HCT116 (cell line): ENCODE measurements at regions not wholly inside any gene's neighbourhood (a gene's known extent, or its start where the extent isn't known, plus 50 kb on each side); places are given as distances from the start of the nearest gene placed in this dataset.

Experiments used
- ATAC-seq: fragments of 200-7000 bp; cut with Tn5 transposase; 2 replicates; pipeline ENCODE4 v1.9.1; 2020; ENCODE audit warnings: mild to moderate bottlenecking, moderate library complexity
- BruUV-seq: library from RNA; stranded (reverse); fragments of 400-500 nt; replicated peaks from 2 replicates; lab custom pipeline; 2021; lab: Mats Ljungman, UMichigan
- CTCF ChIA-PET: fragments of 300-600 bp; sonication (Branson Sonifier 250); formaldehyde crosslinking; loops from one replicate; lab custom pipeline; 2021; ENCODE audit warnings: antibody characterized with exemption; lab: Charles Lee
- POLR2A ChIA-PET: fragments of 300-600, 350-600 bp; sonication (Branson Sonifier 250); formaldehyde crosslinking; loops from one replicate; lab custom pipeline; 2021; ENCODE audit warnings: antibody characterized with exemption; lab: Charles Lee
- RAD21 ChIA-PET, 2 experiments: fragments of 300-600 bp; sonication (Branson Sonifier 250); formaldehyde crosslinking; loops; one replicate each; lab custom pipeline; 2023; ENCODE audit warnings: low total read pairs in 2 of 2; ENCODE audit not compliant: uncharacterized antibody in 2 of 2, unreplicated experiment in 2 of 2, low non-redundant PET in 1 of 2; lab: Charles Lee
- DNase-seq: peaks from one replicate; pipeline ENCODE4 v3.0.0-alpha.2; 2010; ENCODE audit warnings: low read depth, low spot score
- H2AFZ ChIP-seq: fragments of 200-600 bp; shearing (Covaris generic), sonication (generic); 2 replicates; pipeline ENCODE4 v1.6.1; 2017; ENCODE audit warnings: low read depth, mixed run types, mixed read lengths, antibody characterized with exemption, low read length; ENCODE audit not compliant: poor library complexity, severe bottlenecking
- H3K27ac ChIP-seq: 2 replicates; pipeline ENCODE4 v1.5.1; 2012; ENCODE audit warnings: low read depth, low read length
- H3K27me3 ChIP-seq: fragments of 200-600 bp; sonication (generic); 2 replicates; pipeline ENCODE4 v1.6.1; 2016; ENCODE audit warnings: mixed run types, low read length, mixed read lengths; ENCODE audit not compliant: insufficient read depth
- H3K36me3 ChIP-seq, 2 experiments: fragments of 200-500 bp in 1 of 2; fragments of 200-600 bp in 1 of 2; sonication (Bioruptor generic) in 1 of 2; sonication (generic) in 1 of 2; 2 replicates each; pipeline versions ENCODE4 v1.5.1 to v1.6.1; 2014 to 2016; ENCODE audit warnings: low read length in 2 of 2, inconsistent platforms in 1 of 2, mixed read lengths in 1 of 2, mixed run types in 1 of 2; ENCODE audit not compliant: insufficient read depth in 2 of 2, control insufficient read depth in 1 of 2
- H3K4me1 ChIP-seq, 2 experiments: fragments of 200-600 bp in 1 of 2; sonication (generic) in 1 of 2; 2 replicates each; pipeline versions ENCODE4 v1.5.1 to v1.6.1; 2012 to 2017; ENCODE audit warnings: low read length in 2 of 2, inconsistent platforms in 1 of 2, mild to moderate bottlenecking in 1 of 2, mixed read lengths in 1 of 2, mixed run types in 1 of 2, moderate library complexity in 1 of 2; ENCODE audit not compliant: insufficient read depth in 2 of 2, control insufficient read depth in 1 of 2
- H3K4me2 ChIP-seq: fragments of 200-600 bp; sonication (generic); 2 replicates; pipeline ENCODE4 v1.6.1; 2017; ENCODE audit warnings: mixed run types, low read length, mixed read lengths
- H3K4me3 ChIP-seq, 2 experiments: fragments of 200-600 bp in 1 of 2; sonication (generic) in 1 of 2; replicated peaks in 1 of 2; 2 replicates each; pipeline ENCODE4 v1.5.1; 2011 to 2016; ENCODE audit warnings: low read length in 2 of 2, control low read depth in 1 of 2, low read depth in 1 of 2, mild to moderate bottlenecking in 1 of 2, mixed read lengths in 1 of 2, mixed run types in 1 of 2
- H3K79me2 ChIP-seq: fragments of 200-600 bp; sonication (generic); 2 replicates; pipeline ENCODE4 v1.6.1; 2017; ENCODE audit warnings: mild to moderate bottlenecking, mixed run types, low read length, moderate library complexity, mixed read lengths; ENCODE audit not compliant: insufficient read depth
- H3K9ac ChIP-seq: fragments of 200-600 bp; sonication (generic); 2 replicates; pipeline ENCODE4 v1.6.1; 2016; ENCODE audit warnings: low read length, mixed read lengths
- H3K9me2 ChIP-seq: fragments of 200-600 bp; sonication (generic), shearing (Covaris generic); 2 replicates; pipeline ENCODE4 v1.6.1; 2017; ENCODE audit warnings: mixed run types, mild to moderate bottlenecking, moderate library complexity; ENCODE audit not compliant: insufficient read depth
- H3K9me3 ChIP-seq, 2 experiments: fragments of 200-500 bp in 1 of 2; fragments of 200-600 bp in 1 of 2; sonication (Bioruptor generic) in 1 of 2; sonication (generic) in 1 of 2; 2 replicates each; pipeline ENCODE4 v1.6.1; 2014 to 2017; ENCODE audit warnings: low read length in 2 of 2, mixed read lengths in 2 of 2, inconsistent platforms in 1 of 2, low read depth in 1 of 2, mild to moderate bottlenecking in 1 of 2, mixed run types in 1 of 2, moderate library complexity in 1 of 2; ENCODE audit not compliant: control insufficient read depth in 1 of 2, insufficient read depth in 1 of 2
- H4K20me1 ChIP-seq: fragments of 200-600 bp; sonication (generic), shearing (Covaris generic); 2 replicates; pipeline ENCODE4 v1.6.1; 2017; ENCODE audit warnings: mixed run types, mild to moderate bottlenecking, moderate library complexity; ENCODE audit not compliant: insufficient read depth
- CBX3 ChIP-seq: IDR thresholded peaks from 2 replicates; pipeline ENCODE4 v1.6.1; 2012; ENCODE audit warnings: low read depth
- EGR1 ChIP-seq: IDR thresholded peaks from 2 replicates; pipeline ENCODE4 v1.6.1; 2012; ENCODE audit warnings: low read depth
- EZH2 ChIP-seq: fragments of 200-600 bp; sonication (generic); IDR thresholded peaks from 2 replicates; pipeline ENCODE4 v1.6.1; 2017; ENCODE audit warnings: antibody characterized with exemption, mixed run types
- EZH2phosphoT487 ChIP-seq: fragments of 200-600 bp; IDR thresholded peaks from 2 replicates; pipeline ENCODE4 v1.6.1; 2018; ENCODE audit warnings: antibody characterized with exemption, borderline replicate concordance
- FOSL1 ChIP-seq: IDR thresholded peaks from 2 replicates; pipeline ENCODE4 v1.6.1; 2012; ENCODE audit warnings: low read depth
- JUND ChIP-seq: IDR thresholded peaks from 2 replicates; pipeline ENCODE4 v1.6.1; 2012
- POLR2AphosphoS5 ChIP-seq: IDR thresholded peaks from 2 replicates; pipeline ENCODE4 v1.6.1; 2011; ENCODE audit warnings: mild to moderate bottlenecking, low read depth, low read length, moderate library complexity
- SIN3A ChIP-seq: IDR thresholded peaks from 2 replicates; pipeline ENCODE4 v1.6.1; 2012; ENCODE audit warnings: low read depth
- YY1 ChIP-seq: IDR thresholded peaks from 2 replicates; pipeline ENCODE4 v1.6.1; 2011; ENCODE audit warnings: low read length, low read depth, moderate library complexity, mild to moderate bottlenecking; ENCODE audit not compliant: insufficient replicate concordance; ENCODE audit errors: extremely low read depth
- intact Hi-C: fragments of 100-400 bp; cut with micrococcal nuclease; formaldehyde crosslinking; loops from 2 replicates; pipeline ENCODE4 v1.10.0; 2022
- TF ChIP-seq, protein P1 (sequence below): IDR thresholded peaks from 2 replicates; pipeline ENCODE4 v1.6.1; 2011; ENCODE audit warnings: mild to moderate bottlenecking, low read length, moderate library complexity; ENCODE audit not compliant: insufficient replicate concordance; ENCODE audit errors: extremely low read depth
- TF ChIP-seq, protein P2 (sequence below), 3 experiments: fragments of 200-600 bp in 1 of 3; sonication (generic) in 1 of 3; IDR thresholded peaks in 2 of 3; conservative IDR thresholded peaks in 1 of 3; 2 replicates each; pipeline ENCODE4 v1.5.1; 2012 to 2017; ENCODE audit warnings: low read depth in 2 of 3, low read length in 2 of 3, antibody characterized with exemption in 1 of 3, borderline replicate concordance in 1 of 3, control low read depth in 1 of 3, mild to moderate bottlenecking in 1 of 3, mixed read lengths in 1 of 3, mixed run types in 1 of 3, moderate library complexity in 1 of 3; ENCODE audit not compliant: insufficient read depth in 1 of 3
- TF ChIP-seq, protein P3 (sequence below): IDR thresholded peaks from 2 replicates; pipeline ENCODE4 v1.6.1; 2012; ENCODE audit warnings: low read depth

DNA sequence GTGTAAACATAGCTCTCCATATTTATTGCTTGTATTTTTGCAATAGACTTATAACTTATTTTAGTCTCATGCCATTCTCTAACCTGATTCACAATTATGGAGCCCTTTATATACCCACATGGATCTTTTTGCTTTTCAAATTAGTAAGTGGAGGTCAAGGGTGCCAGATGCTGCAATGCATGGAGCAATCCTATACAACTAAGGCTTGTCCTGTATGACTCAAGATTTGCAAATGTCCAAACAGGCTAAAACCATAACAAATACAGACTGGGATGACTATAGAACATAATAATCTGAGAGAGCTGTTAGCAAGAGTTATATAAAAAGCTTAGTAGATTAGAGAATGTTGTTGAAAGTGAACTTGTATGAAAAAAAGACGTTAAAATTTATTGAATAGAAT, 690.4 kb upstream of the NRXN1 start:
- CTCF ChIA-PET, result no interaction called here
- no peak for ATAC-seq

DNA sequence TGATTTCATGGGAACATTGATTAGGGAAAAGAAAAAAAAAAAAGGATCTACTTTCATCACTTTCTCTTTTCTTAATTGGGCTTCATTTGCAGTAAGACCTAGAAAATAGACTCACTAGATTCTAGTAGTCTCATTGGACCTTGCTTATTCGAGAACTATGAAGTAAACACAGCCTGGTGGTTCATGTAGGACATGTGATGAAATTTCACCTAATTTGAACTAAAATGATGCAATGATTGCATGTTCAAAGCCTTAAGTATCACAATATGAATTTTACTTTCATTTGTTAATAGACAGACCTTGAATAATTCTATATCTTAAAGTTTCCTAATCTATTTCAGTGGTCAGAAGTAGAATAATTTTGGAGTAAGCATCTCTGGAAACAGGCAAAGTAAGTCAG, 688.9 kb upstream of the NRXN1 start:
- ChIA-PET RAD21 (no interaction called here), POLR2A (no interaction called here), CTCF (no interaction called here)
- H3K4me1 ChIP-seq, result peaks cover 0 to 6% of the 10 kb centered on the region in 2 experiments; a peak in 1 of 4 replicates
- no peaks in the 10 kb centered on the region for H3K36me3 ChIP-seq
- H2AFZ ChIP-seq, result no peak overlapping the region
- H3K4me2 ChIP-seq, result no peak overlapping the region
- DNase-seq, result no peak
- no peaks in the 10 kb centered on the region for H3K9me3 ChIP-seq
- TF ChIP-seq CBX3, result no peak
- TF ChIP-seq, protein P1, sequence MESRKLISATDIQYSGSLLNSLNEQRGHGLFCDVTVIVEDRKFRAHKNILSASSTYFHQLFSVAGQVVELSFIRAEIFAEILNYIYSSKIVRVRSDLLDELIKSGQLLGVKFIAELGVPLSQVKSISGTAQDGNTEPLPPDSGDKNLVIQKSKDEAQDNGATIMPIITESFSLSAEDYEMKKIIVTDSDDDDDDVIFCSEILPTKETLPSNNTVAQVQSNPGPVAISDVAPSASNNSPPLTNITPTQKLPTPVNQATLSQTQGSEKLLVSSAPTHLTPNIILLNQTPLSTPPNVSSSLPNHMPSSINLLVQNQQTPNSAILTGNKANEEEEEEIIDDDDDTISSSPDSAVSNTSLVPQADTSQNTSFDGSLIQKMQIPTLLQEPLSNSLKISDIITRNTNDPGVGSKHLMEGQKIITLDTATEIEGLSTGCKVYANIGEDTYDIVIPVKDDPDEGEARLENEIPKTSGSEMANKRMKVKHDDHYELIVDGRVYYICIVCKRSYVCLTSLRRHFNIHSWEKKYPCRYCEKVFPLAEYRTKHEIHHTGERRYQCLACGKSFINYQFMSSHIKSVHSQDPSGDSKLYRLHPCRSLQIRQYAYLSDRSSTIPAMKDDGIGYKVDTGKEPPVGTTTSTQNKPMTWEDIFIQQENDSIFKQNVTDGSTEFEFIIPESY, result no peak
- no peak for TF ChIP-seq YY1
- no peak for TF ChIP-seq EGR1
- no peak for TF ChIP-seq EZH2
- TF ChIP-seq POLR2AphosphoS5, result no peak
- TF ChIP-seq, protein P2, sequence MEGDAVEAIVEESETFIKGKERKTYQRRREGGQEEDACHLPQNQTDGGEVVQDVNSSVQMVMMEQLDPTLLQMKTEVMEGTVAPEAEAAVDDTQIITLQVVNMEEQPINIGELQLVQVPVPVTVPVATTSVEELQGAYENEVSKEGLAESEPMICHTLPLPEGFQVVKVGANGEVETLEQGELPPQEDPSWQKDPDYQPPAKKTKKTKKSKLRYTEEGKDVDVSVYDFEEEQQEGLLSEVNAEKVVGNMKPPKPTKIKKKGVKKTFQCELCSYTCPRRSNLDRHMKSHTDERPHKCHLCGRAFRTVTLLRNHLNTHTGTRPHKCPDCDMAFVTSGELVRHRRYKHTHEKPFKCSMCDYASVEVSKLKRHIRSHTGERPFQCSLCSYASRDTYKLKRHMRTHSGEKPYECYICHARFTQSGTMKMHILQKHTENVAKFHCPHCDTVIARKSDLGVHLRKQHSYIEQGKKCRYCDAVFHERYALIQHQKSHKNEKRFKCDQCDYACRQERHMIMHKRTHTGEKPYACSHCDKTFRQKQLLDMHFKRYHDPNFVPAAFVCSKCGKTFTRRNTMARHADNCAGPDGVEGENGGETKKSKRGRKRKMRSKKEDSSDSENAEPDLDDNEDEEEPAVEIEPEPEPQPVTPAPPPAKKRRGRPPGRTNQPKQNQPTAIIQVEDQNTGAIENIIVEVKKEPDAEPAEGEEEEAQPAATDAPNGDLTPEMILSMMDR (IDR thresholded peaks at IDR 0.05 in 2 of 3, conservative IDR thresholded peaks at IDR 0.05 in 1 of 3; ENCODE audit: borderline replicate concordance in 1 of 3, insufficient read depth in 1 of 3, low read depth in 2 of 3, low read length in 2 of 3), result no peak
- TF ChIP-seq, protein P3, sequence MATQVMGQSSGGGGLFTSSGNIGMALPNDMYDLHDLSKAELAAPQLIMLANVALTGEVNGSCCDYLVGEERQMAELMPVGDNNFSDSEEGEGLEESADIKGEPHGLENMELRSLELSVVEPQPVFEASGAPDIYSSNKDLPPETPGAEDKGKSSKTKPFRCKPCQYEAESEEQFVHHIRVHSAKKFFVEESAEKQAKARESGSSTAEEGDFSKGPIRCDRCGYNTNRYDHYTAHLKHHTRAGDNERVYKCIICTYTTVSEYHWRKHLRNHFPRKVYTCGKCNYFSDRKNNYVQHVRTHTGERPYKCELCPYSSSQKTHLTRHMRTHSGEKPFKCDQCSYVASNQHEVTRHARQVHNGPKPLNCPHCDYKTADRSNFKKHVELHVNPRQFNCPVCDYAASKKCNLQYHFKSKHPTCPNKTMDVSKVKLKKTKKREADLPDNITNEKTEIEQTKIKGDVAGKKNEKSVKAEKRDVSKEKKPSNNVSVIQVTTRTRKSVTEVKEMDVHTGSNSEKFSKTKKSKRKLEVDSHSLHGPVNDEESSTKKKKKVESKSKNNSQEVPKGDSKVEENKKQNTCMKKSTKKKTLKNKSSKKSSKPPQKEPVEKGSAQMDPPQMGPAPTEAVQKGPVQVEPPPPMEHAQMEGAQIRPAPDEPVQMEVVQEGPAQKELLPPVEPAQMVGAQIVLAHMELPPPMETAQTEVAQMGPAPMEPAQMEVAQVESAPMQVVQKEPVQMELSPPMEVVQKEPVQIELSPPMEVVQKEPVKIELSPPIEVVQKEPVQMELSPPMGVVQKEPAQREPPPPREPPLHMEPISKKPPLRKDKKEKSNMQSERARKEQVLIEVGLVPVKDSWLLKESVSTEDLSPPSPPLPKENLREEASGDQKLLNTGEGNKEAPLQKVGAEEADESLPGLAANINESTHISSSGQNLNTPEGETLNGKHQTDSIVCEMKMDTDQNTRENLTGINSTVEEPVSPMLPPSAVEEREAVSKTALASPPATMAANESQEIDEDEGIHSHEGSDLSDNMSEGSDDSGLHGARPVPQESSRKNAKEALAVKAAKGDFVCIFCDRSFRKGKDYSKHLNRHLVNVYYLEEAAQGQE, result no peak
- TF ChIP-seq SIN3A, result no peak
- no peak for TF ChIP-seq EZH2phosphoT487
- H3K27ac ChIP-seq, result no peak overlapping the region
- intact Hi-C loops, result no loop called here
- no peaks in the 10 kb centered on the region for H3K27me3 ChIP-seq
- no peaks in the 10 kb centered on the region for H3K79me2 ChIP-seq
- BruUV-seq, result no TSS peak
- H4K20me1 ChIP-seq, result no peaks in the 10 kb centered on the region
- no peaks in the 10 kb centered on the region for H3K9me2 ChIP-seq
- no peak overlapping the region for H3K4me3 ChIP-seq
- ATAC-seq, result no peak
- H3K9ac ChIP-seq, result no peak overlapping the region

More for the DNA sequence above, 690.4 kb upstream of the NRXN1 start:
- RAD21 ChIA-PET, result no interaction called here
- Histone ChIP-seq H4K20me1 (no peaks in the 10 kb centered on the region), H3K4me2 (no peak overlapping the region), H3K27me3 (no peaks in the 10 kb centered on the region), H3K4me3 (no peak overlapping the region), H3K4me1 (peaks cover 0 to 2% of the 10 kb centered on the region in 2 experiments; a peak in 1 of 4 replicates), H3K9ac (no peak overlapping the region), H3K79me2 (no peaks in the 10 kb centered on the region), H3K27ac (no peak overlapping the region), H2AFZ (no peak overlapping the region), H3K9me3 (no peaks in the 10 kb centered on the region), H3K36me3 (no peaks in the 10 kb centered on the region), H3K9me2 (no peaks in the 10 kb centered on the region)
- intact Hi-C loops, result no loop called here
- no TSS peak for BruUV-seq
- no peak for TF ChIP-seq EZH2
- TF ChIP-seq CBX3, result no peak
- TF ChIP-seq EGR1, result no peak
- no peak for TF ChIP-seq FOSL1
- TF ChIP-seq JUND, result no peak
- DNase-seq, result no peak
- POLR2A ChIA-PET, result no interaction called here
